K562 (cell line): ENCODE measurements at regions not wholly inside any gene's neighbourhood (a gene's known extent, or its start where the extent isn't known, plus 50 kb on each side); places are given as distances from the start of the nearest gene placed in this dataset.

Experiments used
- ATAC-seq: fragments of 200-7000 bp; cut with Tn5 transposase; 3 replicates; pipeline ENCODE4 v1.9.1; 2020; ENCODE audit warnings: moderate library complexity
- BruUV-seq: library from RNA; stranded (reverse); fragments of 400-500 nt; replicated peaks from 2 replicates; lab custom pipeline; 2021; lab: Mats Ljungman, UMichigan
- CTCF ChIA-PET: fragments of 300-600 bp; formaldehyde crosslinking; extraction: SDS; loops from one replicate; lab custom pipeline; 2021; ENCODE audit warnings: low intra/inter-chr PET ratio; lab: Yijun Ruan, JAX
- POLR2A ChIA-PET: fragments of 300-600, 350-650 bp; sonication (Branson Sonifier 250); formaldehyde crosslinking; extraction: SDS; loops from one replicate; lab custom pipeline; 2021; ENCODE audit warnings: antibody characterized with exemption, inconsistent platforms; lab: Yijun Ruan, JAX
- DNase-seq, 4 experiments: peaks; one replicate each; pipeline versions ENCODE4 v3.0.0 to v3.0.0-alpha.2; 2011 to 2018; ENCODE audit warnings: low spot score in 3 of 4, mixed read lengths in 3 of 4; ENCODE audit errors: extremely low read depth in 1 of 4
- FAIRE-seq: peaks from 2 replicates; lab custom pipeline; 2011; peaks lifted over from hg19 to GRCh38; lab: Jason Lieb, UNC
- H2AFZ ChIP-seq: 2 replicates; pipeline ENCODE4 v1.6.0; 2011; ENCODE audit warnings: low read depth, low read length, control low read depth, inconsistent platforms
- H3K27ac ChIP-seq: fragments of 200-600 bp; 3 replicates; pipeline ENCODE4 v1.8.0; 2011; ENCODE audit warnings: low read depth, mild to moderate bottlenecking, control low read depth, inconsistent platforms, low read length, moderate library complexity, mixed read lengths; ENCODE audit errors: extremely low read depth
- H3K27me3 ChIP-seq, 2 experiments: fragments of 300-600 bp in 1 of 2; 2 replicates in 1 of 2; 3 replicates in 1 of 2; pipeline versions ENCODE4 v1.6.0 to v1.8.0; 2011; ENCODE audit warnings: inconsistent platforms in 2 of 2, low read length in 2 of 2, mild to moderate bottlenecking in 1 of 2, mixed read lengths in 1 of 2, moderate library complexity in 1 of 2; ENCODE audit not compliant: control insufficient read depth in 2 of 2, insufficient read depth in 2 of 2
- H3K36me3 ChIP-seq: fragments of 300-600 bp; 3 replicates; pipeline ENCODE4 v1.8.0; 2011; ENCODE audit warnings: mild to moderate bottlenecking, low read length, inconsistent platforms; ENCODE audit not compliant: control insufficient read depth, insufficient read depth
- H3K4me1 ChIP-seq, 2 experiments: fragments of 200-600 bp in 1 of 2; replicated peaks in 1 of 2; 2 replicates in 1 of 2; 3 replicates in 1 of 2; pipeline versions ENCODE4 v1.5.1 to v1.8.0; 2011; ENCODE audit warnings: inconsistent platforms in 2 of 2, low read length in 2 of 2, mild to moderate bottlenecking in 1 of 2, mixed read lengths in 1 of 2, moderate library complexity in 1 of 2; ENCODE audit not compliant: control insufficient read depth in 2 of 2, insufficient read depth in 2 of 2
- H3K4me2 ChIP-seq: 2 replicates; pipeline ENCODE4 v1.6.1; 2011; ENCODE audit warnings: low read length, control low read depth, inconsistent platforms, mixed read lengths; ENCODE audit not compliant: insufficient read depth
- H3K4me3 ChIP-seq: fragments of 200-600 bp; sonication (generic), shearing (Covaris generic); 2 replicates; pipeline ENCODE4 v1.5.1; 2016; ENCODE audit warnings: control low read depth, inconsistent platforms
- H3K79me2 ChIP-seq: fragments of 200-600 bp; 3 replicates; pipeline ENCODE4 v1.8.0; 2011; ENCODE audit warnings: low read length, inconsistent platforms; ENCODE audit not compliant: control insufficient read depth, insufficient read depth
- H3K9ac ChIP-seq, 2 experiments: 2 replicates each; pipeline versions ENCODE4 v1.6.0 to v1.6.1; 2011; ENCODE audit warnings: low read depth in 2 of 2, low read length in 2 of 2, control low read depth in 1 of 2, inconsistent platforms in 1 of 2, mild to moderate bottlenecking in 1 of 2, mixed read lengths in 1 of 2; ENCODE audit not compliant: insufficient read depth in 1 of 2
- H3K9me1 ChIP-seq: one replicate; pipeline ENCODE4 v1.6.0; 2011; ENCODE audit warnings: inconsistent platforms, mild to moderate bottlenecking, low read length, moderate library complexity; ENCODE audit not compliant: control insufficient read depth, insufficient read depth
- H3K9me3 ChIP-seq: replicated peaks from 2 replicates; pipeline ENCODE4 v1.5.1; 2011; ENCODE audit warnings: low read depth, low read length, inconsistent platforms; ENCODE audit not compliant: control insufficient read depth, insufficient read depth
- H4K20me1 ChIP-seq: replicated peaks from 2 replicates; pipeline ENCODE4 v1.6.1; 2011; ENCODE audit warnings: low read length, inconsistent platforms, mixed read lengths; ENCODE audit not compliant: control insufficient read depth, insufficient read depth
- CC2D1A ChIP-seq: fragments of 450-650 bp; IDR thresholded peaks from 2 replicates; pipeline ENCODE4 v1.6.1; 2017; ENCODE audit warnings: mild to moderate bottlenecking
- HDAC6 ChIP-seq: IDR thresholded peaks from 2 replicates; pipeline ENCODE4 v1.6.1; 2012; ENCODE audit warnings: low read depth, mild to moderate bottlenecking, control low read depth, inconsistent platforms, low read length, moderate library complexity
- IFI16 ChIP-seq: fragments of 250-450 bp; sonication (Bioruptor Pico); IDR thresholded peaks from 2 replicates; pipeline ENCODE4 v2.1.2; 2022; ENCODE audit warnings: mild to moderate bottlenecking, inconsistent platforms
- MYC ChIP-seq, 2 experiments: fragments of 250-450 bp in 1 of 2; sonication (Bioruptor Pico) in 1 of 2; IDR thresholded peaks; 2 replicates each; pipeline versions ENCODE4 v1.5.1 to v1.6.1; 2012 to 2021; ENCODE audit warnings: low read depth in 2 of 2, borderline replicate concordance in 1 of 2, improper control_type of control experiment in 1 of 2, low read length in 1 of 2, mild to moderate bottlenecking in 1 of 2, moderate library complexity in 1 of 2
- NR0B1 ChIP-seq: fragments of 450-650 bp; IDR thresholded peaks from one replicate; pipeline ENCODE4 v1.6.1; 2018; ENCODE audit warnings: mild to moderate bottlenecking, moderate library complexity; ENCODE audit not compliant: partially characterized antibody
- POLR3A ChIP-seq: IDR thresholded peaks from 2 replicates; pipeline ENCODE4 v1.6.1; 2011; ENCODE audit warnings: borderline replicate concordance, mild to moderate bottlenecking, moderate library complexity; ENCODE audit not compliant: insufficient read length, insufficient read depth; ENCODE audit errors: extremely low read depth
- PTTG1 ChIP-seq: fragments of 450-650 bp; IDR thresholded peaks from 2 replicates; pipeline ENCODE4 v1.6.1; 2016; ENCODE audit warnings: low read depth, mild to moderate bottlenecking, missing genetic modification characterization, missing compliant biosample characterization
- TBP ChIP-seq: optimal IDR thresholded peaks from 2 replicates; pipeline ENCODE3; 2011; ENCODE audit warnings: low read depth, low read length, improper control_type of control experiment
- WGBS: fragments of 100-300 bp; shearing (Covaris generic); methylation state at CpG from one replicate; pipeline ENCODE4 v1.1.6; 2016; ENCODE audit warnings: low coverage, mixed read lengths; ENCODE audit not compliant: insufficient coverage; ENCODE audit errors: missing lambda C conversion rate; 5-methylcytosine and 5-hydroxymethylcytosine counted together
- in situ Hi-C: fragments of 300-500 bp; cut with MboI; formaldehyde crosslinking; loops from 4 replicates; pipeline ENCODE4 v1.15.0; 2018; ENCODE audit warnings: inconsistent platforms, mixed read lengths
- intact Hi-C: fragments of 100-400 bp; cut with micrococcal nuclease; formaldehyde crosslinking; loops from 2 replicates; pipeline ENCODE4 v1.14.2; 2022

GRCh38 chrX:137215467-137215866 is 181.7 kb upstream of the GPR101 start:
- no peak for DNase-seq
- TF ChIP-seq TBP (peak; percentile 54), POLR3A (peak; percentile 64), IFI16 (CRISPR knock-in tag) (no peak)
- no TSS peak for BruUV-seq
- H3K27me3 ChIP-seq = no peaks in the 10 kb centered on the region
- no peaks in the 10 kb centered on the region for H3K9me3 ChIP-seq
- no peaks in the 10 kb centered on the region for H3K36me3 ChIP-seq
- H3K79me2 ChIP-seq = no peaks in the 10 kb centered on the region
- no peak for FAIRE-seq
- no peaks in the 10 kb centered on the region for H3K9me1 ChIP-seq
- no peak overlapping the region for H3K4me3 ChIP-seq
- intact Hi-C loops = no loop called here
- ChIA-PET CTCF (no interaction called here), POLR2A (no interaction called here)
- H3K4me1 ChIP-seq = no peaks in the 10 kb centered on the region
- H3K4me2 ChIP-seq = no peak overlapping the region
- no peak overlapping the region for H3K9ac ChIP-seq
- H4K20me1 ChIP-seq = no peaks in the 10 kb centered on the region
- 0% methylated on average over 1 of the region's 1 CpG for WGBS
- no peak overlapping the region for H2AFZ ChIP-seq
- ATAC-seq = no peak
- no peak overlapping the region for H3K27ac ChIP-seq
- in situ Hi-C loops = no loop called here

DNA sequence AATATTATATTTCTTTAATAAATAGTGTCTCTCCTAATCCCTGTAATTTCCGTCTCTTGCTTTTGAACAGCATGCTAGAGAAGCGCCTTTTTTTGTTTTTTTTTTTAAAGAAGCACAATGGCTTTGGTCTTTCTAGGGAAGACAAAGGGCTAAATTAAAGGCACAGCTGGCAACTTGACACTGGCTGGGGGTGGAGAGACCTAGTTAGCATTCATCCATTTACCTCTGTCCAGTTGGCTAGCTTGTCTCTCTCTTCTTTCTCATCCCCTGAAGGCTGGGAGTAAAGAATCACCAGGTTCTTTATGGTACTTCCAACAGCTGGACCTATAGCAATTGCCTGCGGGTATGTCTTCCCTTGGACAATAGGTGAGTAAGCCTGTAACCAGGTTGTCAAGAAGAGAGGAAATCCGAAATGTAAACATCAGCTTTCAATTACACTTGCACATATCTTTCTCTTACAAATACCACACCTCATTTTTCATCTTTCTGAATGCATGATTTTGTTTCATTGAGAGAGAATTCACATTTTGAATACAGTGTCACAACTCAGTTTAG is 178.4 kb upstream of the GPR101 start:
- no peak overlapping the region for H3K4me3 ChIP-seq
- in situ Hi-C loops = no loop called here
- no peak overlapping the region for H2AFZ ChIP-seq
- TF ChIP-seq MYC (IDR thresholded peaks at IDR 0.05; ENCODE audit: low read depth, low read length) (no peak), MYC (CRISPR knock-in tag; IDR thresholded peaks at IDR 0.05; ENCODE audit: borderline replicate concordance, low read depth) (no peak), HDAC6 (no peak), NR0B1 (no peak), PTTG1 (tag) (no peak), CC2D1A (no peak)
- no TSS peak for BruUV-seq
- H3K9me1 ChIP-seq = no peaks in the 10 kb centered on the region
- ChIA-PET CTCF (no interaction called here), POLR2A (no interaction called here)
- no peaks in the 10 kb centered on the region for H3K36me3 ChIP-seq
- H3K27me3 ChIP-seq = no peaks in the 10 kb centered on the region
- no peak overlapping the region for H3K4me2 ChIP-seq
- H3K9ac ChIP-seq = no peak overlapping the region
- intact Hi-C loops = no loop called here
- no peak overlapping the region for H3K27ac ChIP-seq
- no peaks in the 10 kb centered on the region for H3K4me1 ChIP-seq
- FAIRE-seq (no peak), DNase-seq (no peak), ATAC-seq (no peak)
- H3K79me2 ChIP-seq = no peaks in the 10 kb centered on the region
- no peaks in the 10 kb centered on the region for H4K20me1 ChIP-seq
- WGBS = 3% methylated on average over 4 of the region's 4 CpGs
- H3K9me3 ChIP-seq = no peaks in the 10 kb centered on the region
